Osteoblast (primary cell): ENCODE measurements at regions not wholly inside any gene's neighbourhood (a gene's known extent, or its start where the extent isn't known, plus 50 kb on each side); places are given as distances from the start of the nearest gene placed in this dataset.

Source experiments
- DNase-seq: peaks from one replicate; pipeline ENCODE4 v3.0.0; 2011; ENCODE audit warnings: low spot score, mixed read lengths; ENCODE audit not compliant: insufficient read length; ENCODE audit errors: missing footprints
- H2AFZ ChIP-seq: 2 replicates; pipeline ENCODE4 v1.6.0; 2011; ENCODE audit warnings: mild to moderate bottlenecking, low read length
- H3K27ac ChIP-seq: 2 replicates; pipeline ENCODE4 v1.5.1; 2011; ENCODE audit warnings: mild to moderate bottlenecking, low read depth, low read length, moderate library complexity
- H3K27me3 ChIP-seq: 2 replicates; pipeline ENCODE4 v1.6.0; 2012; ENCODE audit warnings: mild to moderate bottlenecking, control low read depth, inconsistent platforms, low read length, moderate library complexity; ENCODE audit not compliant: insufficient read depth
- H3K36me3 ChIP-seq: 2 replicates; pipeline ENCODE4 v1.5.1; 2011; ENCODE audit warnings: mild to moderate bottlenecking, low read length, control low read depth, moderate library complexity; ENCODE audit not compliant: insufficient read depth
- H3K4me1 ChIP-seq: 2 replicates; pipeline ENCODE4 v1.5.1; 2011; ENCODE audit warnings: mild to moderate bottlenecking, low read length, control low read depth, moderate library complexity; ENCODE audit not compliant: insufficient read depth
- H3K4me2 ChIP-seq: 2 replicates; pipeline ENCODE4 v1.6.0; 2011; ENCODE audit warnings: mild to moderate bottlenecking, low read length; ENCODE audit not compliant: insufficient read depth
- H3K4me3 ChIP-seq: fragments of 200-600 bp; sonication (generic); 3 replicates; pipeline ENCODE4 v1.5.1; 2012; ENCODE audit warnings: mild to moderate bottlenecking, low read length, inconsistent platforms; ENCODE audit not compliant: insufficient read depth
- H3K79me2 ChIP-seq: 2 replicates; pipeline ENCODE4 v1.6.0; 2012; ENCODE audit warnings: mild to moderate bottlenecking, low read length, control low read depth, inconsistent platforms; ENCODE audit not compliant: insufficient read depth
- H3K9me3 ChIP-seq: 2 replicates; pipeline ENCODE4 v1.5.1; 2011; ENCODE audit warnings: low read depth, low read length, control low read depth
- H4K20me1 ChIP-seq: 2 replicates; pipeline ENCODE4 v1.6.0; 2012; ENCODE audit warnings: mild to moderate bottlenecking, low read length, control low read depth; ENCODE audit not compliant: insufficient read depth
- CTCF ChIP-seq: IDR thresholded peaks from 2 replicates; pipeline ENCODE4 v1.5.1; 2011; ENCODE audit warnings: mild to moderate bottlenecking, low read depth, low read length, moderate library complexity; ENCODE audit errors: extremely low read depth

- no peak for DNase-seq
- Histone ChIP-seq H3K9me3 (no peaks in the 10 kb centered on the region), H3K27me3 (no peaks in the 10 kb centered on the region), H3K4me1 (peaks cover 4% of the 10 kb centered on the region), H3K79me2 (no peaks in the 10 kb centered on the region), H3K36me3 (no peaks in the 10 kb centered on the region), H3K27ac (no peak overlapping the region), H4K20me1 (no peaks in the 10 kb centered on the region), H3K4me3 (no peak overlapping the region), H2AFZ (no peak overlapping the region), H3K4me2 (no peak overlapping the region)
- no peak for TF ChIP-seq CTCF
Observed at GRCh38 chr6:12506159-12506558, 210.4 kb upstream of the PHACTR1 start.

GRCh38 chr6:12507636-12508035, 208.9 kb upstream of the PHACTR1 start:
- TF ChIP-seq CTCF: no peak
- Histone ChIP-seq H3K27me3 (no peaks in the 10 kb centered on the region), H3K9me3 (no peaks in the 10 kb centered on the region), H4K20me1 (no peaks in the 10 kb centered on the region), H3K36me3 (no peaks in the 10 kb centered on the region), H2AFZ (peak overlapping the region; percentile 46), H3K4me1 (peaks cover 4% of the 10 kb centered on the region), H3K27ac (no peak overlapping the region), H3K4me3 (no peak overlapping the region), H3K79me2 (no peaks in the 10 kb centered on the region), H3K4me2 (no peak overlapping the region)
- no peak for DNase-seq

GRCh38 chr6:12508553-12508952, 208.0 kb upstream of the PHACTR1 start:
- H3K27me3 ChIP-seq: no peaks in the 10 kb centered on the region
- DNase-seq: no peak
- H3K9me3 ChIP-seq: no peaks in the 10 kb centered on the region
- H4K20me1 ChIP-seq: no peaks in the 10 kb centered on the region
- no peaks in the 10 kb centered on the region for H3K79me2 ChIP-seq
- H2AFZ ChIP-seq: no peak overlapping the region
- no peak overlapping the region for H3K27ac ChIP-seq
- H3K4me2 ChIP-seq: no peak overlapping the region
- H3K4me1 ChIP-seq: peaks cover 4% of the 10 kb centered on the region
- no peak overlapping the region for H3K4me3 ChIP-seq
- no peak for TF ChIP-seq CTCF
- H3K36me3 ChIP-seq: no peaks in the 10 kb centered on the region

- Histone ChIP-seq H4K20me1 (no peaks in the 10 kb centered on the region), H3K4me3 (no peak overlapping the region), H3K27me3 (no peaks in the 10 kb centered on the region), H3K27ac (no peak overlapping the region), H3K4me2 (no peak overlapping the region), H2AFZ (no peak overlapping the region), H3K4me1 (peaks cover 4% of the 10 kb centered on the region), H3K79me2 (no peaks in the 10 kb centered on the region), H3K36me3 (no peaks in the 10 kb centered on the region), H3K9me3 (no peaks in the 10 kb centered on the region)
- no peak for DNase-seq
- TF ChIP-seq CTCF: no peak
Observed at GRCh38 chr6:12509060-12509459, 207.5 kb upstream of the PHACTR1 start.
